ENCODE measurements at regions not wholly inside any gene's neighbourhood (a gene's known extent, or its start where the extent isn't known, plus 50 kb on each side); places are given as distances from the start of the nearest gene placed in this dataset.
A peak's percentile ranks its signal among the peaks of the same experiment; 100 is the strongest.

DNA sequence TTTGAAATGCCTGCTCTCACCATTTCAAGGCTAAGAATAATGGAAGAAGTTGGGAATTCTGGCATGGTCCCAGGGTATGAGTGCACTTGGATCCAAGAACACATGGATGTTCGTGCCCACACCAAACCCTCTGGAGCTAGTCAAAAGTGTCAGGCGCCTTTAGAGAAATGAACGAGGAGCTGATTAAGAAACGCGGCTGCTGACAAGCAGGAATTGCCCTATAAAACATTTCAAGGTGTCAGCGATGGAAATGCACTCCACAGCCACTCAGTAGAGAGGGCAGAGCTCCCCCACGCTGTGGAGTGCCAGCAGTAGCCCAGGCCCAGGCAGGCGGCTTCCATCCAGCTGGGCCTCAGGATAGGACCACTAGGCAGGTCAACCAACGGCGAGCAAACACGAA is 213.7 kb downstream of the TTC32 start:
- TF ChIP-seq, protein P1, sequence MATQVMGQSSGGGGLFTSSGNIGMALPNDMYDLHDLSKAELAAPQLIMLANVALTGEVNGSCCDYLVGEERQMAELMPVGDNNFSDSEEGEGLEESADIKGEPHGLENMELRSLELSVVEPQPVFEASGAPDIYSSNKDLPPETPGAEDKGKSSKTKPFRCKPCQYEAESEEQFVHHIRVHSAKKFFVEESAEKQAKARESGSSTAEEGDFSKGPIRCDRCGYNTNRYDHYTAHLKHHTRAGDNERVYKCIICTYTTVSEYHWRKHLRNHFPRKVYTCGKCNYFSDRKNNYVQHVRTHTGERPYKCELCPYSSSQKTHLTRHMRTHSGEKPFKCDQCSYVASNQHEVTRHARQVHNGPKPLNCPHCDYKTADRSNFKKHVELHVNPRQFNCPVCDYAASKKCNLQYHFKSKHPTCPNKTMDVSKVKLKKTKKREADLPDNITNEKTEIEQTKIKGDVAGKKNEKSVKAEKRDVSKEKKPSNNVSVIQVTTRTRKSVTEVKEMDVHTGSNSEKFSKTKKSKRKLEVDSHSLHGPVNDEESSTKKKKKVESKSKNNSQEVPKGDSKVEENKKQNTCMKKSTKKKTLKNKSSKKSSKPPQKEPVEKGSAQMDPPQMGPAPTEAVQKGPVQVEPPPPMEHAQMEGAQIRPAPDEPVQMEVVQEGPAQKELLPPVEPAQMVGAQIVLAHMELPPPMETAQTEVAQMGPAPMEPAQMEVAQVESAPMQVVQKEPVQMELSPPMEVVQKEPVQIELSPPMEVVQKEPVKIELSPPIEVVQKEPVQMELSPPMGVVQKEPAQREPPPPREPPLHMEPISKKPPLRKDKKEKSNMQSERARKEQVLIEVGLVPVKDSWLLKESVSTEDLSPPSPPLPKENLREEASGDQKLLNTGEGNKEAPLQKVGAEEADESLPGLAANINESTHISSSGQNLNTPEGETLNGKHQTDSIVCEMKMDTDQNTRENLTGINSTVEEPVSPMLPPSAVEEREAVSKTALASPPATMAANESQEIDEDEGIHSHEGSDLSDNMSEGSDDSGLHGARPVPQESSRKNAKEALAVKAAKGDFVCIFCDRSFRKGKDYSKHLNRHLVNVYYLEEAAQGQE (IDR thresholded peaks at IDR 0.05; ENCODE audit: insufficient read depth in 1 of 2, low read depth in 2 of 2, low read length in 2 of 2), result no peak
- no peak for TF ChIP-seq SIN3A (IDR thresholded peaks at IDR 0.05; ENCODE audit: borderline replicate concordance, insufficient read depth, low read length)
- no peak for TF ChIP-seq TAF1 (IDR thresholded peaks at IDR 0.05; ENCODE audit: borderline replicate concordance, insufficient read depth, low read length)
- TF ChIP-seq POLR2AphosphoS5 (IDR thresholded peaks at IDR 0.05; ENCODE audit: low read depth, low read length), result no peak
- no peak for TF ChIP-seq FOXP2 (optimal IDR thresholded peaks at IDR 0.05; ENCODE audit: borderline replicate concordance, extremely low read depth, extremely low read length, insufficient read depth)

DNA sequence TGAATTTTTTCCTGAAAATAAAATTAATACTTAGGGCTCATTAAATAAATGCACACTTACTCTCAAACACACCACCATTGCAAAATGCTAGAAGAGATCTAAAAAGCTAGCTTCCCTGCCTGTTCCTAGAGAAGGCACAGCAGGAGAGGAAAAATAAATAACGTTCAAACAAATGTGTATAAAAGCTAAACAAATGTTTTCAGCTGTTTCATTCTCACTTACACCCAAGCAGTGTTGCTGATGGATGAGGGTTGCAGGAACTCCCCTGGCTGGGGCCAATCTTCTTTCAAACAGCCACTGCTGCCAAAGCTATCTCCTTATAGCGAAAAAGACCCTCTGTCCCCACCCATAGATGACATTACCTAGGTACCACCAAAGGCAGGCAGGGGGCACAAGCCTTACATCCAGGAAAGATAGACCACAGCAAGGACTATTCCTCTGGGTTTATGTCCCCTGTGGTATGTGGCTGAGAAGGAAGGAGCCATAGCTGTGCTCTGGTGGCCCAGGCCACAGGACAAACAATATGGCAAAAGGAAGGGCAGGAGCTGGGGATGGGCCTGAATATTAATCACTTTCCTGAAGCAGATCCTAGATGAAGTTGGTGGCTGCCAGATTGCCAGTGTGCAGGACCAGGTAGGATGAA is 214.6 kb downstream of the TTC32 start:
- TF ChIP-seq SIN3A (IDR thresholded peaks at IDR 0.05; ENCODE audit: borderline replicate concordance, insufficient read depth, low read length) (no peak), TAF1 (IDR thresholded peaks at IDR 0.05; ENCODE audit: borderline replicate concordance, insufficient read depth, low read length) (no peak), FOXP2 (optimal IDR thresholded peaks at IDR 0.05; ENCODE audit: borderline replicate concordance, extremely low read depth, extremely low read length, insufficient read depth) (no peak), POLR2AphosphoS5 (IDR thresholded peaks at IDR 0.05; ENCODE audit: low read depth, low read length) (no peak)
- TF ChIP-seq, protein P1 (IDR thresholded peaks at IDR 0.05; ENCODE audit: insufficient read depth in 1 of 2, low read depth in 2 of 2, low read length in 2 of 2), result no peak

DNA sequence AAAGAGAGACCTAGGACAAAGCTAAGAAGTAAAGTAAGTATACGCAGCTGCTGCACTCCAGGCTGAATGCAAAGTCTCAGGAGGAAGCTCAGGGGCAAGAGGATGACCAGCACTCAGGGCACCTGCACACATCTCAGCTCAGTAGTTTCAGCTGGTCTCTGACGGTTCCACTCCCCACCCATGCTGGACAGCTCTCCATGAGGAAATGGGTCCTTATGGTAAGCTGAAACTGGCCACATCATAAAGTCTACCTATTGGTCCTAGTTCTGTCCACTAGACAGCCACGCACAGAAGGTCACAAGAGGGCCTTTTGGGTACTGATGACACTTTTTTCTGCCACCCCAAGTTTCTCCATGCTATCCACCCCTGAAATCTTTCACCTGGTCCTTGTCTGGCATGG is 215.3 kb downstream of the TTC32 start:
- no peak for TF ChIP-seq POLR2AphosphoS5 (IDR thresholded peaks at IDR 0.05; ENCODE audit: low read depth, low read length)
- TF ChIP-seq, protein P1 (IDR thresholded peaks at IDR 0.05; ENCODE audit: insufficient read depth in 1 of 2, low read depth in 2 of 2, low read length in 2 of 2), result peak in 1 of 2 experiments; percentile 75; a peak in 2 of 4 replicates

DNA sequence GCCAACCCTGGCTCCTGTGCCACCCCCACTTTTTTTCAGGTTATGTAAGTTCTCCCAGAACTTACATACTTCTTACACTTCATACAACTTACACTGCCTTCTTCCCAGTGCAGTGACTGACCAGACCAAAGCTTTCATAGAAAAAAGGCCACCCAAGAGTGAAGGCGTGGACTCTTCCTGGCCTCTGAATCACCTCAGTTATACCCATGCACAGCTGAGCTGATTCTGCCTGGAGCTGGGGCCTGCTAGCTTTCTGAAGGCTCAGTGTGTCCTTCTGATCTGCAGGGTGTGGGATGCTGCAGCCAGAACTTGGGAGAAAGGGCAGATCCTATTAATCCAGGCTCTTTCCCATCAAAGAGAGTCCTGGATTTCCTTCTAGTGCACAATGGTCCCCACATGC is 216.1 kb downstream of the TTC32 start:
- TF ChIP-seq POLR2AphosphoS5 (IDR thresholded peaks at IDR 0.05; ENCODE audit: low read depth, low read length), result no peak
- no peak for TF ChIP-seq SIN3A (IDR thresholded peaks at IDR 0.05; ENCODE audit: borderline replicate concordance, insufficient read depth, low read length)
- no peak for TF ChIP-seq TAF1 (IDR thresholded peaks at IDR 0.05; ENCODE audit: borderline replicate concordance, insufficient read depth, low read length)
- no peak for TF ChIP-seq FOXP2 (optimal IDR thresholded peaks at IDR 0.05; ENCODE audit: borderline replicate concordance, extremely low read depth, extremely low read length, insufficient read depth)
- TF ChIP-seq, protein P1 (IDR thresholded peaks at IDR 0.05; ENCODE audit: insufficient read depth in 1 of 2, low read depth in 2 of 2, low read length in 2 of 2), result no peak

DNA sequence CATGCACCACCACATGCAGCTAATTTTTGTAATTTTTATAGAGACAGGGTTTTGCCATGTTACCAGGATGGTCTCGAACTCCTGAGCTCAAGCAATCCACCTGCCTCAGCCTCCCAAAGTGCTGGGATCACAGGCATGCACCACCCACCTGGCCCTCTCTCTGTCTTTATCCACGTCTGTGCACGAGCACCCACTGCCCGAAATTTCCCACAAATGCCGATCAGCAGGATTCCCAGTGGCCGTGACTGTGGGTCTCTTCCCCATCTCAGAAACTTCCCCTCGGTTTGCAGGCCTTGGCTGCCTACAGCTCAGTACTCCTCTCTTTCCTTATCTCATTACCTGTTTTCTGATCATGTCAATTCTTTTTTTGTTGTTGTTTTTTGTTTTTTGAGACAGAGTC is 217.3 kb downstream of the TTC32 start:
- no peak for TF ChIP-seq SIN3A (IDR thresholded peaks at IDR 0.05; ENCODE audit: borderline replicate concordance, insufficient read depth, low read length)
- TF ChIP-seq FOXP2 (optimal IDR thresholded peaks at IDR 0.05; ENCODE audit: borderline replicate concordance, extremely low read depth, extremely low read length, insufficient read depth), result no peak
- TF ChIP-seq, protein P1 (IDR thresholded peaks at IDR 0.05; ENCODE audit: insufficient read depth in 1 of 2, low read depth in 2 of 2, low read length in 2 of 2), result no peak
- no peak for TF ChIP-seq TAF1 (IDR thresholded peaks at IDR 0.05; ENCODE audit: borderline replicate concordance, insufficient read depth, low read length)
- no peak for TF ChIP-seq POLR2AphosphoS5 (IDR thresholded peaks at IDR 0.05; ENCODE audit: low read depth, low read length)

Measured in PFSK-1 (cell line).